ENCODE measurements at regions not wholly inside any gene's neighbourhood (a gene's known extent, or its start where the extent isn't known, plus 50 kb on each side); places are given as distances from the start of the nearest gene placed in this dataset.

- intact Hi-C loops (cut with micrococcal nuclease): loop anchor here (1.0 kb wide), 3 partner anchors 94 to 129 kb away; no protein-coding TSS in a partner anchor
Observed at GRCh38 chr1:200354243-200354642, 55.6 kb downstream of the ZNF281 start.

GRCh38 chr1:200353232-200353631 is 56.6 kb downstream of the ZNF281 start:
- intact Hi-C loops (cut with micrococcal nuclease): loop anchor here (2.0 kb wide), 1 partner anchor 200 kb away; no protein-coding TSS in a partner anchor

- intact Hi-C loops (cut with micrococcal nuclease): loop anchor here (1.0 to 2.0 kb wide), 5 partner anchors 26 to 213 kb away; partner anchors contain the start of gene ZNF281
Observed at GRCh38 chr1:200351826-200352549, 57.8 kb downstream of the ZNF281 start.

DNA sequence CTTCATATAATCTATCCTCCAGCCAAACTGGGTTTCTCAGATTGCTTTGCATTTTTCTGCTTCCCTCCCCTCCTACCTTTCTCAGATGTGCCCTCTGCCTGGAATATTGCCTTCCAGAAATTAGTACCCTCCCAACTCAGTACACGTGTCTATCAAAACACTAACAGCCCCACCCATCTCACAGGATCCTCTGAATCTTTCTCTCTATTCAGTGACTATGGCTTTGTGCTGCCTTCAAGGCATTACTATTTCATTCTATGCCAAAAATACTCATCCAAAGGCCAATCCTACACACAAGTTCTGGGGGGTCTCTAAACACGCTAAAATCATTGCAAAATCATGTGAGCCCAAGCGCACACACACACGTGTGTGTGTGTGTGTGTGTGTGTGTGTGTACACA is 58.4 kb downstream of the ZNF281 start:
- intact Hi-C loops (cut with micrococcal nuclease): no loop called here

DNA sequence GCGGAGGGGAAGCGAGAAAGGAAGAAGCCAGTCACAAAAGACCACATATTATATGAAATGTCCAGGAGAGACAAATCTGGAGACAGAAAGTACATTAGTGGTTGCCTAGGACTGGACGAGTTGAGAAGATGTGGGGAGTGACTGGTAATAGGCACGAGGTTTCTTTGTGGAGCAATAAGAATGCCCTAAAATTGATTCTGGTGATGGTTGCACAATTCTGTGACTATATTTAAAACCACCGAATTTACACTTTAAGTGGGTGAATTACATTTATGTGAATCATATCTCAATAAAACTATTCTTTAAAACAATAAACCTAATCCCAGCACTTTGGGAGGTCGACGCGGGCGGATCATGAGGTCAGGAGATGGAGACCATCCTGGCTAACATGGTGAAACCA is 63.1 kb downstream of the ZNF281 start:
- intact Hi-C loops (cut with micrococcal nuclease): no loop called here

DNA sequence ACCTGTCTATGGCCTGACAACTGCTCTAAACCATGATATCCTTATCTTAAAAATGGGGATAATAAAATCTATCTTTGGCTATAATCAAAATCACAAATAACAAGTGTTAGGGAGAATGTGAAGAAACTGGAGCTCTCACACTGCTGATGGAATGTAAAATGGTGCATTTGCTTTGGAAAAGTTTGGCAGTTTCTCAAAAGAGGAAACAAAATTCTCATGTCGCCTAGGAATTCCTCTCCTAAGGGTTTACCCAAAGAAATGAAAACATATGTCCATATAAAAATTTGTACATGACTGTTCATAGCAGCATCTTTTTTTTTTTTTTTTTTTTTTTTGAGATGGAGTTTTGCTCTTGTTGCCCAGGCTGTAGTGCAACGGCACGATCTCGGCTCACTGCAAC is 64.3 kb downstream of the ZNF281 start:
- intact Hi-C loops (cut with micrococcal nuclease): no loop called here

DNA sequence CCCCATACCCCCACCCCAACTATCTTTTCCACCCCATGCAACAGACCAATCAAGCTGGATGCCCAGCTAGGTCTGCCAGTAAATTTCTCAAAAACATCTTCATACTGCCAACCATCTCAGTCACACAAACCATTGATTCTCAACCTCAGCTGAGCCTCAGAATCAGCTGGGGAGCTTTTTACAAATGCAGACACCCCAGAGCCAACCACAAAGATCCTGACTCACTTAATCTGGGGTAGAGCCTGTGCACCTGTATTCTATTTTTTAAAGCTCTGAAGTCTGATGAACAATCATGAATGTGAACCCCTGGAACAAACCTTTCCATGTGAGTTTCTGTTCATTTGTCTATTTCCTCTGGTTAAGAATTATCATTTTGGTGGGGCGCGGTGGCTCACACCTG is 66.0 kb downstream of the ZNF281 start:
- intact Hi-C loops (cut with micrococcal nuclease): no loop called here

- intact Hi-C loops (cut with micrococcal nuclease): no loop called here
Observed at GRCh38 chr1:200342511-200343311, 67.1 kb downstream of the ZNF281 start.

DNA sequence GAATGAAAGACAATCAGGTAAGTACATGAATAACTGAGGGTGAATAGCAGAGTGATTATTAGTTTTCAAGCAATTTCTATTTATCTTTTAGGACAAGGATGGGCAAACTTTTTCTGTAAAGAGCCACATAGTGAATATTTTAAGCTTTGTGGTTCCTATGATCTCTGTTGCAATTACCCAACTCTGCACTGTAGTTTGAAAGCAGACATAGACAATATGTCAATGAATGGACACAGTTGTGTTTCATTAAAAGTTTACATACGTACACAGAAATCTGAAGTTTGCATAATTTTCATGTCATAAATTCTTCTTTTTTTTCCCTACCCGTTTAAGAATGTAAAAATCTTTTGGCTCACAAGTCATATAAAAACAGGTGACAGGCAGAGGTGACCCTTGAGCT is 71.4 kb downstream of the ZNF281 start:
- intact Hi-C loops (cut with micrococcal nuclease): no loop called here

- intact Hi-C loops (cut with micrococcal nuclease): no loop called here
Observed at GRCh38 chr1:200337831-200338230, 72.0 kb downstream of the ZNF281 start.

GRCh38 chr1:200337410-200337809 is 72.4 kb downstream of the ZNF281 start:
- intact Hi-C loops (cut with micrococcal nuclease): no loop called here

DNA sequence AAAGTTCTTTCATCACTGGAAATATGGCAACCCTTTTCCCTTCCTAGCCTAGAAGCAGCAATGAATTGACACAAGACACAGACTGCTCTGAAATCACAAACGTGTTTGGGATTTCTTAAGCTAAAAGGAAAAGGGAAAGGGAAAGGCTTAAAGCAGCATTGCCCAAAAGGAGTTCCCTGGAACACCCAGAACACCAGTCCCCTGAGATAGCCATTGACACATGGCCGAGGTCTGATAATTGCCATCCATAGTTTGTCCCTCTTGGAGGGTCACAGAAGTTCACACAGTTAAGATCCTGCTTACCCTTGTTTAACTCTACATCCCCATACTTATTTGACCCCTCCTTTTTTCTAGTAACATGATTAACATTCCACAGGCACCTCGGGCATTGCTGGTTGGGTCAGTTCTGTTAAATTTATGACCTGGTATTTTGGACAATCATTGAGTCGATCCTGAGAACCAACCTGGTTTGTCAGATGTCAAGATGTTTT is 72.9 kb downstream of the ZNF281 start:
- intact Hi-C loops (cut with micrococcal nuclease): no loop called here

GRCh38 chr1:200336101-200336845 is 73.6 kb downstream of the ZNF281 start:
- intact Hi-C loops (cut with micrococcal nuclease): no loop called here

DNA sequence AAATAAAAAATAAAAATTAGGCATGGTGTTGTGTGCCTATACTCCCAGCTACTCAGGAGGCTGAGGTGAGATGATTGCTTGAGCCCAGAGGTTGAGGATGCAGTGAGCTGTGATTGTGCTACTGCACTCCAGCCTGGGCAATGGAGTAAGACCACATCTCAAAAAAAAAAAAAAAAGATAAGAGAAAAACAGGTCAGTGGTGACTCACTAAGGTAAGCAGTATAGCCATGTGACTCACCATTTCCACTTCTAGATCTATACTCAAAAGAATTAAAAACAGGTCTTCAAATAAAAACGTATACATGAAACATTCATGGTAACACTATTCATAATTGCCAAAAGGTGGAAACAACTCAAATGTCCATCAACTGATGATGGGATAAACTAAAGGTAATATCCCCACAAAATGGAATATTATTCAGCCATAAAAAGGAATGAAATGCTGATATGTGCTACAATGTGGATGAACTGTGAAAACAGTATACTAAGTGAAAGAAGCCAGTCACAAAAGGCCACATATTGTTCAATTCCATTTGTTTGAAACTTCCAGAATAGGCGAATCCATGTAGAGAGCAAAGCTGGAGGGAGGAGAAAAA is 75.1 kb downstream of the ZNF281 start:
- intact Hi-C loops (cut with micrococcal nuclease): no loop called here

DNA sequence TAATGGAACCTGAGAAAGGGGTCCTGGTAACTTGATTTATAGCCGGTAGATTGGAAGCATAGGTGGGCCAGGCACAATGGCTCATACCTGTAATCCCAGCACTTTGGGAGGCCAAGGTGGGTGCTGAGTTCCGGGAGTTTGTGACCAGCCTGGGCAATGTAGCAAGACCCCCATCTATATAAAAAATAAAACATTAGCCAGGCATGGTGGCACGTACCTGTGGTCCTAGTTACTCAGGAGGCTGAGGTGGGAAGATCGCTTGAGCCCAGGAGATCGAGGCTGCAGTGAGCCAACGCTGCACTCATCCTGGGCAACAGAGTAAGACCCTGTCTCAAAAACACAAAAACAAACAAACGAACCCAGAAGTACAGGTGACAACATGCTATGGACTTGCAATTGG is 76.5 kb downstream of the ZNF281 start:
- intact Hi-C loops (cut with micrococcal nuclease): no loop called here

DNA sequence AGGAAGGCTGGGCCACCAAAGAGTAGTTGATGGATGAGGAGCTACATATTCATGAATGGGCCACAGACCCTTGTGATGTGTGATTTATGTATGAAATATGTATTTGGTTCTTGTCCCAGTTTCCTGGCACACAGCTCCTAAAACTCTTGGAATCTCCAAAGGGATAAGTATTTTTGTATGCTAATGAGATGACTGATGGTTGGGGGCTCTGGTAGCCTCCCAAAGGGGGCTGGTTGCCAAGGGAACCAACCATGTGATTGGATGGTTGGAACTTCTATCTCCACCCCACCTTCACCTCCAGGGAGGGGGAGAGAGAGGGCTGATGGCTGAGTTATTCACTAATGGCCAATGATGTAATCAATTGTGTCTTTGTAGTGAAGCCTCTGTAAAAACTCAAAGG is 77.1 kb downstream of the ZNF281 start:
- intact Hi-C loops (cut with micrococcal nuclease): no loop called here

DNA sequence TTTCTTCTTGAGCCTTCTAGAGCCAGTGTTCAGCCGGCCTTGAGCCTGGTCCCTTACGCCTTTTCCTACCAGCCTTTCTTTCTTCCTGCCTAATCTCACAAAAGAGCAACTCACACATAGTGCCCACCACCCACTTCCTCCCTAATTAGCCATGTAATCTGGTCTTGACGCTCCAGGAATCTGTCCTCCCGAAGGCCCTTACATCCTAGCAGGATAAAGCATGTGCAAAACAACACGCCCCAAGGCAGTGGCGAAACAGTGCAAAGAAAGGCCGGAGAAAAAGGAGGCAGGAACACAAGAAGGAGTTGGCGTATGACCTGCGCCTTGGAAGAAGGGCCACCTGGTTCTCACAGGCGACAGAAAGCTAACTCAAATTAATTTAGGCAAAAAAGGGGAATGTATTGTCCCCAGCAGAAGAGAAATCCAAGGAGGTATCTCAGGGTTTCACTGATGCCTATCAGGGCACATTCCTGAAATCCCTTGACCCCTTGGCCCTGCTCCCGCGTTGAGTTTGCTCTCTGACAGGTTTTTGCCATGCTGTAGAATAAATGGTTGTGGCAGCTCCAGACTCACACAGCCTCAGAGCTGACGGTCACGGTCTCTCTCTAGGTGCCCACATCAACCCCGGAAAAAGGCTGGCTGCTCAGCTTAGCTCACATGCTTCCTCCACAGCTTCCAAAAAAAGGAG is 79.0 kb downstream of the ZNF281 start:
- intact Hi-C loops (cut with micrococcal nuclease): no loop called here

DNA sequence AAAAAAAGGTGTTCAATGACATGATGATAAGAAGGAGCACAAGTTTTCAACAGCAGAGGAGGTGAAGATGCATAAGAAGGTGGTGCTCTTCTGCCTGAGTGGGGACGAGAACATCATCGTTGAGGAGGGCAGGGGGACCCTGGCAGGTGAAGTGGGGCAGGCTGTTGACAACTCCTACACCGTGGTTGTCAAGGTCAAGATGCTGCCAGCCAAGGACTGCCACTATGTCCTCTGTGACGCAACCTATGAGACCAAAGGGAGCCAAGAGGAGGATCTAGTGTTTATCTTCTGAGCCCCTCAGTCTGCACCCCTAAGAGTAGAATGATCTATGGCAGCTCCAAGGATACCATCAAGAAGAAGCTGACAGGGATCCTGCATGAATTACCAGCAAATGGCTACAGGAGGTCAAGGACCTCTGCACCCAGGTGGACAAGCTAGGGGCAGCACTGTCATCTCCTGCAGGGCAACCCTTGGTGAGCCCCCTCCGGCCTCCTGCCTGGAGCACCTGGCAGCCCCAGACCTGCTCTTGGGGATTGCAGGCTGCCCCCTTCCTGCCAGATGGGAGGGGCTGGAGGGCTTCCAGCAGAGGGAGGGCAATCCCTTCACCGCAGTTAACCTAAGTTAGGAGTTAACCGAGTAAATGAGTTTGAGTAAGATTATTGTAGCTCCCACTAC is 80.5 kb downstream of the ZNF281 start:
- intact Hi-C loops (cut with micrococcal nuclease): no loop called here

DNA sequence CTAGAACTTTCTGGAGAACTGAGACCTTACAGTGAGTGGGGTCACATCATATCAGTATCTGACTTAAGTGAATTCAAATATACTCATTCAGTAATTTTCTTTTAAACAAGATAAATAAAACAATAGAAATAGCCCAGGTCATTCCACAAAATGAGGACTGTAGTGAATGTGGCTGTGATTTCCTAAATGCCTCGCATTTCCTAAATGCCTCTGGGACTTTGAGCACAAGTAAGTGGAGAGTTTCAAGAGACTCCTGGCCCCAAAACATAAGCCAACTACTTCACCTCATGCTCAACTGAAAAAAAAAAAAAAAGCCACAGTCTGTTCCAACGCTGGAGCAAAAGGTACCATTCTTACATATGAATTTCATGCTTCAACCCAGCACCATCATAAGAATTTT is 81.5 kb downstream of the ZNF281 start:
- intact Hi-C loops (cut with micrococcal nuclease): no loop called here

- intact Hi-C loops (cut with micrococcal nuclease): no loop called here
Observed at GRCh38 chr1:200323856-200324400, 85.9 kb downstream of the ZNF281 start.
